GM19455 (cell line): ENCODE measurements at regions not wholly inside any gene's neighbourhood (a gene's known extent, or its start where the extent isn't known, plus 50 kb on each side); places are given as distances from the start of the nearest gene placed in this dataset.

ENCODE experiments used
- ATAC-seq: cut with Tn5 transposase; IDR thresholded peaks from one replicate; pipeline ENCODE4 v1.9.1; 2021; ENCODE audit not compliant: unreplicated experiment

- no peak for ATAC-seq
Observed at GRCh38 chr11:121755191-121755590, 302.4 kb upstream of the SORL1-AS1 start.

GRCh38 chr11:121754598-121754997 lies 301.8 kb upstream of the SORL1-AS1 start:
- no peak for ATAC-seq

- no peak for ATAC-seq
Observed at GRCh38 chr11:121749691-121750090, 296.9 kb upstream of the SORL1-AS1 start.

GRCh38 chr11:121748068-121748467 lies 295.3 kb upstream of the SORL1-AS1 start:
- ATAC-seq, result no peak

- ATAC-seq, result no peak
Observed at GRCh38 chr11:121743285-121743684, 290.5 kb upstream of the SORL1-AS1 start.

- ATAC-seq, result no peak
Observed at GRCh38 chr11:121741761-121742361, 289.1 kb upstream of the SORL1-AS1 start.

GRCh38 chr11:121741351-121741760 lies 288.6 kb upstream of the SORL1-AS1 start:
- ATAC-seq, result no peak

- no peak for ATAC-seq
Observed at GRCh38 chr11:121740902-121741301, 288.1 kb upstream of the SORL1-AS1 start.

- ATAC-seq, result no peak
Observed at GRCh38 chr11:121733858-121734257, 281.1 kb upstream of the SORL1-AS1 start.

GRCh38 chr11:121727942-121728341 lies 275.2 kb upstream of the SORL1-AS1 start:
- no peak for ATAC-seq

- no peak for ATAC-seq
Observed at GRCh38 chr11:121723246-121723741, 270.5 kb upstream of the SORL1-AS1 start.

GRCh38 chr11:121722431-121723245 lies 269.9 kb upstream of the SORL1-AS1 start:
- no peak for ATAC-seq

GRCh38 chr11:121721961-121722360 lies 269.2 kb upstream of the SORL1-AS1 start:
- no peak for ATAC-seq

- no peak for ATAC-seq
Observed at GRCh38 chr11:121721448-121721847, 268.7 kb upstream of the SORL1-AS1 start.

GRCh38 chr11:121717296-121717695 lies 264.5 kb upstream of the SORL1-AS1 start:
- ATAC-seq, result no peak

- no peak for ATAC-seq
Observed at GRCh38 chr11:121716060-121716459, 263.3 kb upstream of the SORL1-AS1 start.

GRCh38 chr11:121715405-121715804 lies 262.6 kb upstream of the SORL1-AS1 start:
- no peak for ATAC-seq

- ATAC-seq, result no peak
Observed at GRCh38 chr11:121714351-121714750, 261.6 kb upstream of the SORL1-AS1 start.

- no peak for ATAC-seq
Observed at GRCh38 chr11:121711939-121712338, 259.2 kb upstream of the SORL1-AS1 start.

- no peak for ATAC-seq
Observed at GRCh38 chr11:121711236-121711635, 258.5 kb upstream of the SORL1-AS1 start.

GRCh38 chr11:121706884-121707420 lies 254.2 kb upstream of the SORL1-AS1 start:
- ATAC-seq, result no peak

- ATAC-seq, result no peak
Observed at GRCh38 chr11:121703201-121703600, 250.4 kb upstream of the SORL1-AS1 start.
